ENCODE measurements at regions not wholly inside any gene's neighbourhood (a gene's known extent, or its start where the extent isn't known, plus 50 kb on each side); places are given as distances from the start of the nearest gene placed in this dataset.

DNA sequence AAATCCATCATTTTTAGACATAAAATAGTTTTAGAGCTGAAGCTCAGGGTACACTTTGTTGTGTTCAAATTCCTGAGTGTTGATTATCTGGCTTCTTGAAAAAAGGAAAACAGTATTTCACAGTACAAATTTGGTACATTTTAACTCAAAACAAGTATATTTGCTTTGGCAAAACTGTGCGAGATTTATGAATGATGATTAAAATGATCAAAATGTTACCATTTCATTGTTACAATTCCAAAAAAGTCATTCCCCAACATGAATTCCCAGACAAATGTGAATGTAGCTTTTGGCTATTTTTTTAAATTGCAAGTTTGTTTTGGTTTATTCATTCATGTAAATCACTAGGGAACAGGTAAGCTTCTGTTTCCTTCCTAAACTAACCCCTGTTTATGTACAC, 347.4 kb upstream of the DCBLD2 start:
- ChIA-PET CTCF (no interaction called here), POLR2A (no interaction called here)

DNA sequence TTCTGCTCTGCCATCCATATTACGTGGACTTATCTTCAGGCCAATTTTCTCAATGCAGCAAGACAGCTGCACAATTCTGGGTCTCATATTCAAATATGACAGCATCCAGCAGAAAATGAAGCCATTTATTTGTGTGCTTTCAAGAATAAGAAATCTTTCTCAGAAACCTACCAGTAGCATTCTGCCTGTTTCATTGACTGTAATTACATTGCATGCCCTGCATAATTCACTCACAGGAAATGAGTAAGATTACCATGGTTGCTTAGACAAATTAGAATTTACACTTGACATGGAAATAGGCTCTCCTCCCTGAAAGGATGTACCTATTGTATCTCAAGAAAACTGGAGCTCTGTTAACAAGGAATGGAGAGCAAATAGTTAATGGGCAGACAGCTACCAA, 346.6 kb upstream of the DCBLD2 start:
- CTCF ChIA-PET = no interaction called here

DNA sequence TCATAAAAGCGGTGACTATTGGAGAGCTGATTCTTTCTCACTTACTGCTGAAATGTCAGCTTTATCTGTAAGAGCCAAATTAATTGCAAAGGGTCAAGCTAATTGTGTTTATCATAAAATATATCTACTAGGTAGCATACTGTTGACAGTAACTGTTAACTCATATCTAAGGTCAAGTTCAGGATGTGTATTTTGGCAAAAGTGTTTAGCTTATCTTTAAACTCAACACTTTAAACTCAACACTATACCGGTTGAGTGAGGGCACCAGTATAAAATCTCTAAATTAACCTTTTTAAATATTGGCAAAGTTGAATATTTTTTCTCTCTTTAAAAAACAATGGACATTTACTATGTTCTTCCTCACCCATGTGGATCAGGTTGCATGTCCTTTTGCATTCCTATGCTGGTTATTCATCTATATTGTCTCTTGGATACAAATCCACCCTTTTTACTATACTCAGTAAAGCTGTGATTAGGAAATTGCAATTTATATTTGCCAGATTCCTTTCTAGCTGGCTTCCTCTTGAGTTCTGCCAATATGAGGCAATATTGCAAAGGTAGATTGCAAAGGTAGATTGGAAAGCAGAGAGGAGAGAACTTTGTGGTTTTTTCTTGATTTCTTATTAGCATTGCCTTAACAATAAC, 344.6 kb upstream of the DCBLD2 start:
- ChIA-PET POLR2A (no interaction called here), CTCF (no interaction called here)

More for the DNA sequence above, 346.6 kb upstream of the DCBLD2 start:
- POLR2A ChIA-PET = no interaction called here

DNA sequence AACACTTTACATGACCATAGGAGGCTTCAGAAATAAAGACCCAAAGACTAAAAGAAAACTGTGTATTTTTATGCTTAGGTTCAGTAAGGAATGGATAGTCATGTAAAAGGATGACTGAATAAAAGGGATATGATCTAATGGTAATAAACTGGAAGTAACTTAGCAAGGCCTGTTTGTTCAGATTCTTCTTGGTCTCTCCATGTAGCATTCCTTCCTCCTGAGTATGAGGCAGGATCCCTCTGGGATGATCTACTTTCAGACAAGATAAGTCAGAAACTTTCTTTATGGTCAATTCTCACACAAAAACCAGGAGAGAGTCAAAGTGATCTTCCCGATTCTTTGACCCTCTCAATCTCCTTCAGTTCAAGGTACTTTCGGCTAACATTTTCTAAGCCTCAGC, 340.8 kb upstream of the DCBLD2 start:
- ChIA-PET CTCF (no interaction called here), POLR2A (no interaction called here)

DNA sequence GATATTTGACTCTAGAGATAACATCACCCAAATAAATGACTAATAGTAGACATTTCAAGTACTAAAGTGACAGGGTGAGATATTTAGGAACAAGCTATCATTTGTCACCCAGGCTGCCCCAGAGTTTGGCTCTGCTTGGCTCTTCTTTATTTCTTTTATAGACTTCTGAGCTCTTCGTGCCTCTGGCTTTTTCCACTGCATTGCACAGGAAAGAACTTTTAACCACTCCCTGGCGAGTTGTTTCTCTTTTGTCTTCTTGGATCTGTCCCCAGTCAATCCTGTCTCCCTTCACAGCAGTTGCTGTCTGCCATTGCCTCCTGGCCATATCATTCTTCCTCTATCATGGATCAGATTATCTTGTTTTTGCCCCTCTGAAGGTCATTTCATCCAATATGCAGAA, 339.2 kb upstream of the DCBLD2 start:
- ChIA-PET CTCF (no interaction called here), POLR2A (no interaction called here)

DNA sequence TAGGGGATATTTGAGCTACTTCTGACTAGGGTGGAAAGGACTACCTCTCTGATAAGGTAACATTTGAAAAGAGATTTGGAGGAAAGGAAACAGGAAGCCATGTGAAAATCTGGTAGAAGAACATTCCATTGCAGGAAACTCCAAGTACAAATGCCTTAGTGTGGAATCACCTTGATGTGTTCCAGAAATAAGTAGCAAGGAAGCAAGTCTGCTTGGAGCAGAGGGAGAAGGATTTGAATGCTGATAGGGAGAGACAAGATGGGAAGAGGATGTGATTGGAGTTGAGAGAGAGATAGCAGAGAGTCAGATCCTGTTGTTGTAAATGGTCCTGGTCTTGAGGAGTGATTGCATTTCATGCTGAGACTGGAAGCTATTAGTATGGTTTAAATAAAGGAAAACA, 335.1 kb upstream of the DCBLD2 start:
- ChIA-PET POLR2A (no interaction called here), CTCF (no interaction called here)

DNA sequence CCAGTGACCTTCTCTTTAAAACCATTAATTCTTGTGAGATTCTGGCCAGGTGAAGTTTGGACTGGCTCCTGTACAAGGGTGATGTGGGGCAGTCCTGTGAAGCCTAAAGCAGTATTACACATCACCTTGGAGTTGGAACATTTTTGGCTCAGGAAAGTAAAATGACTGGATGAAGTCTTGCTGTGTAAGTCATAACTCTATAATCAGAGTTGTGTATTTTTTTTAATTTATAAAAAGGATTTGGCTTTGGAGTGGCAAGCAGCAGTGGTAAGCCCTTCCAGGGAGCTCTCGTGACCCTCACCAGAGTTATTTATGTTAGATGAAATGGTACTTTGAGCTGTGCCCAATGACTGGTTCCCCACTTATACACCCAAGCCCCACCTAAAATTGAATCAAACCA, 331.2 kb upstream of the DCBLD2 start:
- CTCF ChIA-PET = no interaction called here
- POLR2A ChIA-PET = no interaction called here

DNA sequence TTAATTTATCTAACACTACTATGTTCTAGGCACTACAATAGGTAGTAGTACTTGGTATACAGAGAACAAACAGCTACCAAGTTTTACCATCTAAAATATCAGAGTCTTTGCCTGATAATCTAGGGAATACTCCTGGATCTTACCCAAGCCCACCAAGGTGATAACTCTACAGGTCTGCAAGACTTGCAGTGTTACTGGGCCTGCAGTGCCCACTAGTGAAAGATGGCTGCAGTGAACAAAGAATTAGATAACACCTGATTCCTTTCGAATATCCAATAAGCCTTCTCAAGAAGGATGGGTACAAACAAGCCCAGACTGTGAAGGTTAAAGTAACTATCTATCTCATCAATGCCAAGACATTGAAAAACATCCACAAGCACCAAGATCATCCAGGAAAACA, 317.0 kb upstream of the DCBLD2 start:
- ChIA-PET CTCF (no interaction called here), POLR2A (no interaction called here)

DNA sequence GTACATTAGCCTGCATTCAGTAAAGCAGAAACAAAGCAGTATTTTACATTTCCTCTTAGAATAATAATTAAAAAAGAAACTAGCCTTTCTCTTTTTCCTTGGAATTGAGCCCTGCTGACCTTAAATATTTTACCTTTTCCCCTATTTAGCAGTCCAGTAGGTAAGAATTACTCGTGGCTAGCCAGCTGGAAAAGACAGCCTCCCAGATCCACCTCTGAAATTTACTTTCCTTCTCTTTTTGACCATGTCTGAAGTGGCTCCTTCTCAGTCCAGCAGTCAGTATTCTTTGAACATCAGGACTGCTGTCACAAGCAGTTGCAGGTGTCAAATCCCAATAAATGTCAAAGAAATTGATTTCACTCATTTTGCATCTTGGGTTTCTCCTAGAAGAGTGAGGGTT, 311.5 kb upstream of the DCBLD2 start:
- CTCF ChIA-PET = no interaction called here
- POLR2A ChIA-PET = no interaction called here

DNA sequence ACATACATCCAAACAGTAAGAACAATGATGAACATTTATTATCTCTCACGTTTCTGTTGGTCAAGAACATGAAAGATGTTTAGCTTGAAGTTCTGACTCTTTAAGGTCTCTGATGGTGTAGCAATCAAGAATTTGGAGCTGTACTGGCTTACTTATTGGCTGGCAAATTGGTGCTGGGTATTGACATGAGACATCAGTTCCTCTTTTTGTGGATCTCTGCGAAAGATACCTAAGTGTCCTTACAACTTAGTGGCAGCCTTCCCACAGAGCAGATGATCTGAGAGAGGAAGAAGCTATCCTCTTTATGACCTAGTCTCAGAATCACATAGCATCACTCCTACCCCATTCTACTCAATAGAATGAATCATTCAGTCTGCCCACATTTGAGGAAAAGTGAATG, 309.8 kb upstream of the DCBLD2 start:
- ChIA-PET CTCF (no interaction called here), POLR2A (no interaction called here)

DNA sequence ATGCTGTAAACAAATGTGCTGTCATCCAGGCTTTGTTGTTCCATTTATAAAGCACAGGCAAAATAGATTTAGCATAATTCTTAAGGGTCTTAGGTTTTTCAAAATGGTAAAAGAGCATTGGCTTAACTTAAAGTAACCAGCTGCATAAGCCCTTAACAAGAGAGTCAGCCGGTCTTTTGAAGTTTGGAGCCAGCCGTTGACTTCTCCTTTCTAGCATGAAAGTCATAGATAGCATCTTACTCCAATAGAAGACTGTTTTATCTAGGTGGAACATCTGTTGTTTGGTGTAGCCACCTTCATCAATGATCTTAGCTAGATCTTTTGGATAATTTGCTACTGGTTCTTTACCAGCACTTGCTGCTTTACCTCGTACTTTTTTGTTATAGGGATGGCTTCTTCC, 297.5 kb upstream of the DCBLD2 start:
- POLR2A ChIA-PET = no interaction called here
- CTCF ChIA-PET = no interaction called here

DNA sequence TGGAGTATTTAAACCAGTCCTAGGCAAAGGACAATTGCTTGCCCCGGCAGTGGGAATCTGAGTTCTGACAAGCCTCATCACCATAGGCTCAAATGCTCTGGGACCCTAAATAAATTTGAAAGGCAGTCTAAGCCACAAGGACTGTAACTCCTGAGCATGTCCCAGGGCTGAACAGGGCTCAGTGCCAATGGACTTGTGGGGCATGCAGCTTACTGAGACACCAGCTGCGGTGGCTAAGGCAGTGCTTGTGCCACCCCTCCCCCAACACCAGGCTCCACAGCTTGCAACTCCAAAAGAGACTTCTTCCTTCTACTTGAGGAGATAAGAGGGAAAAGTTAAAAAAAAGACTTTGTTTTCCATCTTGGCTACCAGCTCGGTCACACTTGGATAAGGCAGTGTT, 289.7 kb upstream of the DCBLD2 start:
- POLR2A ChIA-PET = no interaction called here
- CTCF ChIA-PET = no interaction called here

DNA sequence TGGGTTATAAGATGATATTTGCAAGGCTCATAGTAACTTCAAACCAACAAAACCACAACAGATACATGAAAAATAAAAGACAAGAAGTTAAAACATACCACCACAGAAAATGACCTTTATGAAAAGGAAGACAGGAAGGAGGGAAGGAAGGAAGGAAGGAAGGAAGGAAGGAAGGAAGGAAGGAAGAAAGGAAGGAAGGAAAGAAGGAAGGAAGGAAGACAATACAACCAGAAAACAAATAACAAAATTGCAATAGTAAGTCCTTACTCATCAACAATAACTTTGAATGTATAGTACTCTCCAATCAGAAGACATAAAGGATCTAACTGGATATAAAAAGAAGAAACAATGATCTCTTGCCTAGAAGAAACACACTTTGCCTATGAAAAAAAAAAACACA, 287.4 kb upstream of the DCBLD2 start:
- ChIA-PET POLR2A (no interaction called here), CTCF (no interaction called here)

DNA sequence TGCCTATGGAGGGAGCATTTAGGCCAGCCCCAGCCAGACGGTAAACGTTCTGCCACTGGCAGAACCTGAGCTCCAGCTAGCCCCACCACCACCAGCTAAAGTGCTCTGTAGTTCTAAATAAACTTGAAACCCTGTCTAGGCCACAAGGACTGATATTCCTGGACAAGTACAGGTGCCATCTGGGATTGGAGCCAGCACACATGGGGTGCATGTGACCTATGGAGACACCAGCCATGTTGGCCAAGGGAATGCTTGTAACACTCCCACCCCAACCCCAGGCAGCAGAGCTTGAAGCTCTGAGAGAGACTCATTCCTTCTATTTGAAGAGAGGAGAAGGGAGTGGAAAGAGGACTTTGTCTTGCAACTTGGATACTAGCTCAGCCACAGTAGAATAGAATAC, 284.5 kb upstream of the DCBLD2 start:
- POLR2A ChIA-PET = no interaction called here
- CTCF ChIA-PET = no interaction called here

DNA sequence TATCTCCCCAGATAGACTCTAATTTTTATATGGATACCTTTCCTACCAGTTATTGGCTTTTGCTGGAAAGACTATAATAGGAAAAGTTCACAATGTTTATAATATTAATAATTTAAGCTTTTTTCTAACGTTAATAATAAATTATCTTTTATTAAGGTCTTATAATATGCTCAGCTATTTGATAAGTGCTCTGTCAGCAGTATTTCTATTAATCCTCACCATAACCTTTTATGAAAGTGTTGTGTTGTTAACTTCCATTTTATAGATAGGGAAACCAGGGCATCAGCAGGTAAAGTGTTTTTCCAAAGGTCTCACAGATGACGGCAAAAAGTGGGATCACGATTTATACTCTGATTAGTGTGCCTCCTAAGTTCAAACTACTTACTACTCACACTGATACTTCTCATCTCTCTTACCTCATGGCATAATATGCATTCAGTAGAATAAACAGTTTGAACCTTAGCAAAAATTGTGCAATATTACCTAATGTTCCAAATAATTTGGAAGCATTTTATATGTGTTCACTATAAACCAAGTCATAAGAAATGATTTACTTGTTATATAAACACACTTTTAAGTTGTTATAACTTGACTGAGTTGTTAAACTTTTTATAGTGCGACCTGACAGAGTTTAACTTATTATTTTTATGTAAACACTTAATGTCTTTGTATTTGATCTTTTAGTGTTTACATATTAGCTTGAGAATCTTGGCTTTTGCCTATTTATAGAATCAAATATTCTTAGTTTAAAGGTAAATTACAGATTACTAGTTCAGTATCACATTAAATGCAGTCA, 274.9 kb upstream of the DCBLD2 start:
- POLR2A ChIA-PET = no interaction called here
- CTCF ChIA-PET = no interaction called here

DNA sequence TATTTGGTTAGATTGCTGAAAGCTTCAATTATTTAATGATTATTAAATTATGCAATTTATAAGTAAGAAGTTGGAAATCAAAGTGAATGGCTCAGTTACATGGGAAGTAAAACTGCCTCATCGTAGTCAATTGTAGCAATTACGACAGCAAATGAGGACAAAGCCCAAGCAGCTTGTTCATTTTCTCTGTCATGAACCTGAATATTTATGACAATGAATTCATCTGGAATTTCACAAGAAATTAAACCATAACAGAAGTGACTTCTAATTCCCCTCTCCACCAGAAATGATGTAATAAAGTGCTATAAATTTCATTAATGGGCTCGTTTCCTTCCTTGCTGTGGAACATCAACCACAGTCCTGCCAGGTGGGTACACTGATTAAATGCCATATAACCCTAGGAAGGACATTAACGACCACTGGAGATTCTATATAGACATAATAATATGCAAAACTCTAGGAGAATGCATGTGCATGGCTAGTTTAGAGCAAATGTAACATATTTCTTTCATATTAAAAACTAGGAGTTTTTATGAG, 273.8 kb upstream of the DCBLD2 start:
- ChIA-PET POLR2A (no interaction called here), CTCF (no interaction called here)

DNA sequence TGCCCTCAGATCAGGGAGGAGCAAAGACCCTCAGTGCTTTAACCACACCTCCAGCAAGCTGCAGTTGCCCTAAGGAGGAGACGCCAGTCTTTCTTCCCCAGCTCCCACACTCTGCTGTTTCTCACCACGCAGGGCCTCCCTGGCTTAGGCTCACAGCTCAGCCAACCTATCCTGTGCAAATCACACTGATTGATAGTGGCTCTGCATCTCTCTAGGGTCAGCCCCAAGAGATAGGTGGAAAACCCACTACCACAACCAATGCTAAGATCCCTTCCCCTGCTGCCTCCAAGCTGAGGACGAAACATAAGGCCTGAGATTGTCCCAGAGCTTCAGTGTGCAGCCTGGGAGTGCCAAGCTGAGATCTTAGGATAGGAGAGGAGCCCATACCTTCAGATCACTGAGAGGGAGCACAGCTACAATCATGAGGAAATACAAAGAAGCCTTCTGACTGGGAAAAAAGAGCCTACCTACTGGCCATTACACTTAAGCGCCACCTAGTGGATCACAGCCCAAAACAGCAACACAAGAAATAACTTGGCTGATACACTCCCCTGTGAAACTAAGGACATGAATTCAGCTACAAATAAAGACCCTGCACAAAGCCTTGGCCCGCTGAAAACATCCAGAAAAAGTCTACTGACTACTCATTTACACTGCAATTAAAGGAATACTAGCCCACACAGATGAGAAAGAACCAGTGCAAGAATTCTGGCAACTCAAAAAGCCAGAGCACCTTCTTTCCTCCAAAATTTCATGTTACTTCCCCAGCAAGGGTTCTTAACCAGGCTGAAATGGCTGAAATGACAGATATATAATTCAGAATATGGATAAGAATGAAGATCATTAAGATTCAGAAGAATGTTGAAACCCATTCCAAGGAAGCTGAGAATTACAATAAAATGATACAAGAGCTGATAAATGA, 271.5 kb upstream of the DCBLD2 start:
- ChIA-PET POLR2A (no interaction called here), CTCF (no interaction called here)

DNA sequence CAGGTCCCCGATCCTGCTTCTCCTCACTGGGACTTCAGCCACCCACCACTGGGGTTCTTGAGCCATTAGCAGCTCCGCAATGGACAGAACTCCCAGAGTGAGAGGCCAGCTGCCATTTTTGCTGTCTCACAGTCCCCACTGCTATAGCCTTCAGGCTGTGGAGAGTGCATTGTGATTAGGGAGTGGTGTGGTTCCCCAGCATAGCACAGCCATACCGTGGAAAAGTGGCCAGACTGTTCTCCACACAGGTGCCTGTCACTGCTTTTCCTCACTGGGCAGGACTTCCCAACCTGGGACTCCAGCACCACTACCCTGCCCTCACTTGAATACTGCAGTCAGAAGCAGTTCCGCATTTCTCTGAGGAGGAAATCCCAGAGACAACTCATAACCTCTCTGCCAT, 270.3 kb upstream of the DCBLD2 start:
- ChIA-PET POLR2A (no interaction called here), CTCF (no interaction called here)

DNA sequence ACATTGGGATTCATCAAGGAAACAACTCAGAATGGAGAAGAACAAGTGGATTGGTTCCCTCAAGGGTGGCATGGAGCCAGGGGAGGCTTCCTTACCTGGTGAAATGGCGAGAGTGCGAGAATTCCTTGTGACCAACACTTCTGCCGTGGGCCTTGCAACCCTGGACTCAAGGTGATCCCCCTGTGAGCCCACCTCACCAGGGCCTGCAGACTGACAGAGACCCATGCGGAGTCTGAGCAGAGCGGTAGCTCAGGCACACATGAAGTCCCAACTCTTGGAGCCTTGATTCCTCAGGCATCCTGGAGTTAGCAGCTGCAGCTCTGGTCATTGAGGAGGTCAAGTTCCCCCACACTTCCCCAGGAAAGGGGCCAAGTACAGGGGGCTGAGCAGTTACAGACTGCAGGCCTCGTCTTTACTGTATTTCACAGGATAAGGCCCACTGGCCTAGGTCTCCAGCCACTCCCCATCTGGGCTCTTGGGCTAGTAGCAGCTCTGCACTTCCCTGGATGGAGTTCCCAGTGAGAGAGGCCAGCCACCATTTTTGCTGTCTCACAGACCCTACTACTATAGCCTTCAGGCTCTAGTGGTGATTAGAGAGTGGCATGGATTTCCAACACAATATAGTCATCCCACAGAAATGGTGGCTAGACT, 269.5 kb upstream of the DCBLD2 start:
- CTCF ChIA-PET = no interaction called here
- POLR2A ChIA-PET = no interaction called here

DNA sequence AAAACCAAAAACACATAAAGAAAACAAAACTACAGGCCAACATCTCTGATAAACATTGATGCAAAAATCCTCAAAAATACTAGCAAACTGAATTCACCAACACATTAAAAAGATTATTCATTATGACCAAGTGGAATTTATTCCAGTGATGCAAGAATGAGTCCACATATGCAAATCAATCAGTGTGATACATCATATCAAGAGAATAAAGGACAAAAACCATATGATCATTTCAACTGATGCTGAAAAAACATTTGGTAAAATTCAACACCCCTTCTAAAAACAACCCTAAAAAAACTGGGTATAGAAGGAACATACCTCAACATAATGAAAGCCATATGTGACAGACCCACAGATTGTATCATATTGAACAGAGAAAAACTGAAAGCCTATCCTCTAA, 265.6 kb upstream of the DCBLD2 start:
- POLR2A ChIA-PET = no interaction called here

DNA sequence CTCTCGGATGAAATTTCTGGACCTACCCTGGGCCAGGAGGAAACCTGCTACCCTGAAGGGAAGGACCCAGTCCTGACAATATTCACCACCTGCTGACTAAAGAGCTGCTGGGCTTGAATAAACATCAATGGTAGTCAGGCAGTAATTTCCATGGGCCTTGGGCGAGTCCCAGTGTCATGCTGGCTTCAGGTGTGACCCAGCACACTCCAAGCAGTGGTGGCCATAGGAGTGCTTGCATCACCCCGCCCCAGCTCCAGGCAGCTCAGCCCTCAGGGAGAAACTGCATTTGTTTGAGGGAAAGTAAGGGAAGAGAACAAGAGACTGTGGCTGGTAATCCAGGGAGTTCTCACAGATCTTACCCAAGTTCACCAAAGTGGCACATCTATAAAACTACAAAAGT, 261.8 kb upstream of the DCBLD2 start:
- ChIA-PET CTCF (no interaction called here), POLR2A (no interaction called here)

More for the DNA sequence above, 265.6 kb upstream of the DCBLD2 start:
- CTCF ChIA-PET = no interaction called here
